Hepatocyte (in vitro differentiated cells): ENCODE measurements at regions not wholly inside any gene's neighbourhood (a gene's known extent, or its start where the extent isn't known, plus 50 kb on each side); places are given as distances from the start of the nearest gene placed in this dataset.

Experiments used
- DNase-seq: peaks from one replicate; pipeline ENCODE4 v3.0.0-alpha.2; 2016; ENCODE audit warnings: low spot score
- H2AFZ ChIP-seq: fragments of 200-600 bp; sonication (generic); 2 replicates; pipeline ENCODE4 v1.6.0; 2016; ENCODE audit warnings: antibody characterized with exemption, mild to moderate bottlenecking
- H3K27ac ChIP-seq: fragments of 200-600 bp; sonication (generic); 2 replicates; pipeline ENCODE4 v1.5.1; 2016; ENCODE audit warnings: mild to moderate bottlenecking
- H3K27me3 ChIP-seq: fragments of 200-600 bp; sonication (generic); 2 replicates; pipeline ENCODE4 v1.6.1; 2016
- H3K36me3 ChIP-seq: fragments of 200-600 bp; sonication (generic); replicated peaks from 2 replicates; pipeline ENCODE4 v1.5.1; 2016; ENCODE audit warnings: low read depth; ENCODE audit not compliant: insufficient read depth
- H3K4me1 ChIP-seq: fragments of 200-600 bp; sonication (generic); 2 replicates; pipeline ENCODE4 v1.5.1; 2016; ENCODE audit warnings: mild to moderate bottlenecking, moderate library complexity; ENCODE audit not compliant: insufficient read depth
- H3K4me2 ChIP-seq: fragments of 200-600 bp; sonication (generic); 2 replicates; pipeline ENCODE4 v1.6.0; 2016
- H3K4me3 ChIP-seq: fragments of 200-600 bp; sonication (generic); 2 replicates; pipeline ENCODE4 v1.5.1; 2016; ENCODE audit warnings: mild to moderate bottlenecking
- H3K79me2 ChIP-seq: fragments of 200-600 bp; sonication (generic); 2 replicates; pipeline ENCODE4 v1.6.0; 2017; ENCODE audit warnings: mild to moderate bottlenecking
- H3K9me2 ChIP-seq: fragments of 200-600 bp; sonication (generic); replicated peaks from 2 replicates; pipeline ENCODE4 v1.6.0; 2017; ENCODE audit warnings: mild to moderate bottlenecking; ENCODE audit not compliant: insufficient read depth
- H3K9me3 ChIP-seq: fragments of 200-600 bp; sonication (generic); 2 replicates; pipeline ENCODE4 v1.5.1; 2016; ENCODE audit warnings: low read depth, mild to moderate bottlenecking
- H4K20me1 ChIP-seq: fragments of 200-600 bp; sonication (generic); 2 replicates; pipeline ENCODE4 v1.6.0; 2016; ENCODE audit warnings: mild to moderate bottlenecking; ENCODE audit not compliant: insufficient read depth, poor library complexity, severe bottlenecking
- EZH2 ChIP-seq: fragments of 200-600 bp; sonication (generic); IDR thresholded peaks from 2 replicates; pipeline ENCODE4 v1.6.1; 2016; ENCODE audit warnings: antibody characterized with exemption, mild to moderate bottlenecking, borderline replicate concordance
- EZH2phosphoT487 ChIP-seq: fragments of 200-600 bp; sonication (generic); IDR thresholded peaks from one replicate; pipeline ENCODE4 v1.6.1; 2018; ENCODE audit warnings: antibody characterized with exemption, mild to moderate bottlenecking, low read depth, moderate library complexity; ENCODE audit not compliant: unreplicated experiment, severe bottlenecking
- WGBS: methylation state at CpG from one replicate; pipeline ENCODE4 v1.1.6; 2016; ENCODE audit warnings: low lambda C conversion rate; ENCODE audit errors: missing lambda C conversion rate; 5-methylcytosine and 5-hydroxymethylcytosine counted together
- TF ChIP-seq, protein P1 (sequence below): fragments of 200-600 bp; sonication (generic); IDR thresholded peaks from 2 replicates; pipeline ENCODE4 v1.5.1; 2016; ENCODE audit warnings: antibody characterized with exemption, mild to moderate bottlenecking; ENCODE audit not compliant: poor library complexity

DNA sequence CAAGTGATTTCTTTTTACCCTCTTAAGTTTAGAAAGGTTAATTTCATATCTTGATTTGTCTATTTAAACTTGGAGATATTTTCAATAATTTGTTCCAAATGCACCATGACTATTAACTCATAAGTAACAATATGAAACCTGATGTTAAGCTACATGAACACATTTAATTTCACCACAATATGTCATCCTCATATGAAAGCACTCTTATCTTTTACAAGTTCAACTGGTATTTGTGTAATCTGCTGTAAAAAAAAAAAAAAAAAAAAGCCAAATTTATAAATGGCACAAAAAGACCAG lies 110.4 kb downstream of the HFE start:
- Histone ChIP-seq H2AFZ (no peak overlapping the region), H3K9me3 (no peaks in the 10 kb centered on the region), H4K20me1 (peaks cover 22% of the 10 kb centered on the region), H3K27ac (peak overlapping the region; percentile 89), H3K27me3 (no peaks in the 10 kb centered on the region), H3K36me3 (no peaks in the 10 kb centered on the region), H3K4me1 (peaks cover 16% of the 10 kb centered on the region), H3K9me2 (no peaks in the 10 kb centered on the region), H3K4me2 (peak overlapping the region; percentile 82), H3K79me2 (peaks cover 63% of the 10 kb centered on the region), H3K4me3 (peak overlapping the region; percentile 53)
- TF ChIP-seq EZH2, result no peak
- TF ChIP-seq, protein P1, sequence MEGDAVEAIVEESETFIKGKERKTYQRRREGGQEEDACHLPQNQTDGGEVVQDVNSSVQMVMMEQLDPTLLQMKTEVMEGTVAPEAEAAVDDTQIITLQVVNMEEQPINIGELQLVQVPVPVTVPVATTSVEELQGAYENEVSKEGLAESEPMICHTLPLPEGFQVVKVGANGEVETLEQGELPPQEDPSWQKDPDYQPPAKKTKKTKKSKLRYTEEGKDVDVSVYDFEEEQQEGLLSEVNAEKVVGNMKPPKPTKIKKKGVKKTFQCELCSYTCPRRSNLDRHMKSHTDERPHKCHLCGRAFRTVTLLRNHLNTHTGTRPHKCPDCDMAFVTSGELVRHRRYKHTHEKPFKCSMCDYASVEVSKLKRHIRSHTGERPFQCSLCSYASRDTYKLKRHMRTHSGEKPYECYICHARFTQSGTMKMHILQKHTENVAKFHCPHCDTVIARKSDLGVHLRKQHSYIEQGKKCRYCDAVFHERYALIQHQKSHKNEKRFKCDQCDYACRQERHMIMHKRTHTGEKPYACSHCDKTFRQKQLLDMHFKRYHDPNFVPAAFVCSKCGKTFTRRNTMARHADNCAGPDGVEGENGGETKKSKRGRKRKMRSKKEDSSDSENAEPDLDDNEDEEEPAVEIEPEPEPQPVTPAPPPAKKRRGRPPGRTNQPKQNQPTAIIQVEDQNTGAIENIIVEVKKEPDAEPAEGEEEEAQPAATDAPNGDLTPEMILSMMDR, result no peak
- no peak for TF ChIP-seq EZH2phosphoT487
- DNase-seq, result no peak

GRCh38 chr6:26197933-26198721 lies 110.9 kb downstream of the HFE start:
- Histone ChIP-seq H3K4me1 (peaks cover 16% of the 10 kb centered on the region), H3K79me2 (peaks cover 58% of the 10 kb centered on the region), H3K9me2 (no peaks in the 10 kb centered on the region), H3K9me3 (no peaks in the 10 kb centered on the region), H3K4me3 (peak overlapping the region; percentile 53), H3K36me3 (no peaks in the 10 kb centered on the region), H3K4me2 (peak overlapping the region; percentile 82), H2AFZ (no peak overlapping the region), H3K27ac (peak overlapping the region; percentile 89), H4K20me1 (peaks cover 22% of the 10 kb centered on the region), H3K27me3 (no peaks in the 10 kb centered on the region)
- 1% methylated on average over 26 of the region's 26 CpGs for WGBS
- DNase-seq, result peak; percentile 49
- no peak for TF ChIP-seq EZH2
- no peak for TF ChIP-seq EZH2phosphoT487

GRCh38 chr6:26198722-26199056 lies 111.5 kb downstream of the HFE start:
- peaks cover 52% of the 10 kb centered on the region for H3K79me2 ChIP-seq
- H3K36me3 ChIP-seq, result no peaks in the 10 kb centered on the region
- peaks cover 22% of the 10 kb centered on the region for H4K20me1 ChIP-seq
- no peak for DNase-seq
- peak overlapping the region; percentile 82 for H3K4me2 ChIP-seq
- no peaks in the 10 kb centered on the region for H3K27me3 ChIP-seq
- H3K9me3 ChIP-seq, result no peaks in the 10 kb centered on the region
- no peak overlapping the region for H2AFZ ChIP-seq
- peak overlapping the region; percentile 89 for H3K27ac ChIP-seq
- WGBS, result under 1% methylated on average over 12 of the region's 12 CpGs
- TF ChIP-seq EZH2 (no peak), EZH2phosphoT487 (no peak)
- TF ChIP-seq, protein P1, result no peak
- H3K9me2 ChIP-seq, result no peaks in the 10 kb centered on the region
- H3K4me1 ChIP-seq, result peaks cover 16% of the 10 kb centered on the region
- H3K4me3 ChIP-seq, result peak overlapping the region; percentile 53

DNA sequence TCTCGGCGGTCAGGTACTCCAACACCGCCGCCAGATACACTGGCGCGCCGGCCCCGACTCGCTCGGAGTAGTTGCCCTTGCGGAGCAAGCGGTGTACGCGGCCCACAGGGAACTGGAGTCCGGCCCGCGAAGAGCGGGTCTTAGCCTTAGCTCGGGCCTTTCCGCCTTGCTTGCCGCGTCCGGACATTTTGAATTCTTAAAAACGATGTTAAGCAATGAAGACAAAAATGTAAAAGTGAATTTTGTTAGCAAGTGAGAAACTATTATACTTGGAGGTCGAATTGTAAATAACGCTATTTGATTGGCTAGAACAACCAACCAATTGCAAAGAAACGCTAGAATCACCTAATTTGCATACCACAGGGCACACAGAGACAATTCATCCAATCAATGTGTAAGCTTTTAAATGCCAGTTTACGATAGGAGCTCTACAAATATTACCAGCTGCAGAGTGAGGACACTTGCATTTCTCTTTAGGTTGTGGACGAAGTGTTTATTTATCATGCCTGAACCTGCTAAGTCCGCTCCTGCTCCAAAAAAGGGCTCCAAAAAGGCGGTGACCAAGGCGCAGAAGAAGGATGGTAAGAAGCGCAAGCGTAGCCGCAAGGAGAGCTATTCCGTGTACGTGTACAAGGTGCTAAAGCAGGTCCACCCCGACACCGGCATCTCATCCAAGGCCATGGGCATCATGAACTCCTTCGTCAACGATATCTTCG lies 112.0 kb downstream of the HFE start:
- Histone ChIP-seq H4K20me1 (peaks cover 22% of the 10 kb centered on the region), H3K9me2 (no peaks in the 10 kb centered on the region), H3K4me1 (peaks cover 15% of the 10 kb centered on the region), H3K4me2 (peak overlapping the region; percentile 87), H3K36me3 (no peaks in the 10 kb centered on the region), H2AFZ (no peak overlapping the region), H3K27me3 (no peaks in the 10 kb centered on the region), H3K79me2 (peaks cover 47% of the 10 kb centered on the region), H3K27ac (peak overlapping the region; percentile 92), H3K9me3 (no peaks in the 10 kb centered on the region), H3K4me3 (peak overlapping the region; percentile 53)
- TF ChIP-seq, protein P1, result no peak
- TF ChIP-seq EZH2 (no peak), EZH2phosphoT487 (no peak)
- WGBS, result under 1% methylated on average over 42 of the region's 42 CpGs
- peak; percentile 86 for DNase-seq
